GM19035 (cell line): ENCODE measurements at regions not wholly inside any gene's neighbourhood (a gene's known extent, or its start where the extent isn't known, plus 50 kb on each side); places are given as distances from the start of the nearest gene placed in this dataset.
"Not testable (repeated sequence)": the region's sequence is repeated elsewhere in the genome, so short reads cannot be mapped to it uniquely, and the experiment has no call there.

ENCODE experiments used
- ATAC-seq: cut with Tn5 transposase; IDR thresholded peaks from one replicate; pipeline ENCODE4 v1.9.1; 2021; ENCODE audit not compliant: unreplicated experiment

- no peak for ATAC-seq
Observed at GRCh38 chr4:123624959-123625358, 228.4 kb downstream of the SPRY1 start.

GRCh38 chr4:123628288-123628687 is 231.7 kb downstream of the SPRY1 start:
- ATAC-seq, result no peak

GRCh38 chr4:123631786-123632692 is 235.4 kb downstream of the SPRY1 start:
- ATAC-seq, result no peak

- no peak for ATAC-seq
Observed at GRCh38 chr4:123632693-123633030, 236.1 kb downstream of the SPRY1 start.

GRCh38 chr4:123638834-123639233 is 242.2 kb downstream of the SPRY1 start:
- ATAC-seq, result no peak

GRCh38 chr4:123640271-123640670 is 243.7 kb downstream of the SPRY1 start:
- ATAC-seq, result no peak

GRCh38 chr4:123640824-123641223 is 244.2 kb downstream of the SPRY1 start:
- no peak for ATAC-seq

GRCh38 chr4:123643691-123644090 is 247.1 kb downstream of the SPRY1 start:
- ATAC-seq, result no peak

- peak; percentile 79 for ATAC-seq
Observed at GRCh38 chr4:123649250-123649644, 252.7 kb downstream of the SPRY1 start.

- ATAC-seq, result peak; percentile 39
Observed at GRCh38 chr4:123649645-123650391, 253.2 kb downstream of the SPRY1 start.

GRCh38 chr4:123651066-123651465 is 254.5 kb downstream of the SPRY1 start:
- no peak for ATAC-seq

GRCh38 chr4:123651536-123652180 is 255.1 kb downstream of the SPRY1 start:
- ATAC-seq, result no peak

- ATAC-seq, result no peak
Observed at GRCh38 chr4:123652476-123652875, 255.9 kb downstream of the SPRY1 start.

- no peak for ATAC-seq
Observed at GRCh38 chr4:123653236-123653635, 256.6 kb downstream of the SPRY1 start.

GRCh38 chr4:123656746-123657294 is 260.2 kb downstream of the SPRY1 start:
- not testable (repeated sequence) for ATAC-seq

- ATAC-seq, result not testable (repeated sequence)
Observed at GRCh38 chr4:123657606-123658005, 261.0 kb downstream of the SPRY1 start.

GRCh38 chr4:123659262-123659661 is 262.7 kb downstream of the SPRY1 start:
- no peak for ATAC-seq

GRCh38 chr4:123659730-123660129 is 263.1 kb downstream of the SPRY1 start:
- no peak for ATAC-seq

- ATAC-seq, result no peak
Observed at GRCh38 chr4:123661080-123661737, 264.6 kb downstream of the SPRY1 start.

- no peak for ATAC-seq
Observed at GRCh38 chr4:123662827-123663226, 266.2 kb downstream of the SPRY1 start.

- ATAC-seq, result no peak
Observed at GRCh38 chr4:123666486-123666885, 269.9 kb downstream of the SPRY1 start.
